GM19239 (cell line): ENCODE measurements at regions not wholly inside any gene's neighbourhood (a gene's known extent, or its start where the extent isn't known, plus 50 kb on each side); places are given as distances from the start of the nearest gene placed in this dataset.

Experiments
- DNase-seq: peaks from one replicate; pipeline ENCODE4 v3.0.0; 2011; ENCODE audit warnings: low spot score; ENCODE audit not compliant: insufficient read length
- FAIRE-seq: peaks from 2 replicates; lab custom pipeline; 2011; peaks lifted over from hg19 to GRCh38; lab: Jason Lieb, UNC

GRCh38 chr11:91220476-91221202 lies 997.8 kb upstream of the CHORDC1 start:
- FAIRE-seq, result no peak
- no peak for DNase-seq

GRCh38 chr11:91219535-91219934 lies 996.7 kb upstream of the CHORDC1 start:
- no peak for FAIRE-seq
- DNase-seq, result no peak

- DNase-seq, result no peak
- FAIRE-seq, result no peak
Observed at GRCh38 chr11:91209751-91210150, 986.9 kb upstream of the CHORDC1 start.

- DNase-seq, result no peak
- FAIRE-seq, result no peak
Observed at GRCh38 chr11:91209306-91209705, 986.5 kb upstream of the CHORDC1 start.

GRCh38 chr11:91199866-91200265 lies 977.0 kb upstream of the CHORDC1 start:
- no peak for DNase-seq
- FAIRE-seq, result no peak

GRCh38 chr11:91194546-91194945 lies 971.7 kb upstream of the CHORDC1 start:
- no peak for DNase-seq

GRCh38 chr11:91188484-91188883 lies 965.6 kb upstream of the CHORDC1 start:
- no peak for DNase-seq
- FAIRE-seq, result no peak

More at GRCh38 chr11:91194546-91194945, 971.7 kb upstream of the CHORDC1 start:
- FAIRE-seq, result no peak

- DNase-seq (no peak), FAIRE-seq (no peak)
Observed at GRCh38 chr11:91187314-91187713, 964.5 kb upstream of the CHORDC1 start.

GRCh38 chr11:91178366-91178765 lies 955.5 kb upstream of the CHORDC1 start:
- DNase-seq, result no peak
- FAIRE-seq, result no peak

GRCh38 chr11:91174734-91175133 lies 951.9 kb upstream of the CHORDC1 start:
- no peak for FAIRE-seq
- DNase-seq, result no peak

GRCh38 chr11:91174193-91174592 lies 951.3 kb upstream of the CHORDC1 start:
- FAIRE-seq (no peak), DNase-seq (no peak)

GRCh38 chr11:91173701-91174100 lies 950.9 kb upstream of the CHORDC1 start:
- DNase-seq, result no peak
- no peak for FAIRE-seq

GRCh38 chr11:91170711-91171110 lies 947.9 kb upstream of the CHORDC1 start:
- no peak for DNase-seq
- FAIRE-seq, result no peak

- DNase-seq, result no peak
- FAIRE-seq, result no peak
Observed at GRCh38 chr11:91164452-91164822, 941.6 kb upstream of the CHORDC1 start.

- DNase-seq (no peak), FAIRE-seq (no peak)
Observed at GRCh38 chr11:91163619-91164451, 941.0 kb upstream of the CHORDC1 start.

GRCh38 chr11:91160661-91161060 lies 937.8 kb upstream of the CHORDC1 start:
- DNase-seq (no peak), FAIRE-seq (no peak)

GRCh38 chr11:91158891-91159537 lies 936.2 kb upstream of the CHORDC1 start:
- FAIRE-seq (no peak), DNase-seq (no peak)

GRCh38 chr11:91158297-91158696 lies 935.4 kb upstream of the CHORDC1 start:
- no peak for DNase-seq
- no peak for FAIRE-seq

- FAIRE-seq (no peak), DNase-seq (no peak)
Observed at GRCh38 chr11:91156041-91156440, 933.2 kb upstream of the CHORDC1 start.

- no peak for DNase-seq
- no peak for FAIRE-seq
Observed at GRCh38 chr11:91147885-91148284, 925.0 kb upstream of the CHORDC1 start.

GRCh38 chr11:91141655-91142054 lies 918.8 kb upstream of the CHORDC1 start:
- DNase-seq, result no peak
- no peak for FAIRE-seq
